Mesothelial cell of epicardium (in vitro differentiated cells): ENCODE measurements at regions not wholly inside any gene's neighbourhood (a gene's known extent, or its start where the extent isn't known, plus 50 kb on each side); places are given as distances from the start of the nearest gene placed in this dataset.

ENCODE experiments used
- DNase-seq, 2 experiments: peaks; one replicate each; pipeline ENCODE4 v3.0.0; 2021; ENCODE audit warnings: low spot score in 2 of 2; ENCODE audit not compliant: unreplicated experiment in 2 of 2
- H3K27ac Mint-ChIP-seq: 2 replicates; pipeline ENCODE4 v1.8.0; 2021; ENCODE audit warnings: mixed read lengths
- H3K27me3 Mint-ChIP-seq: 2 replicates; pipeline ENCODE4 v1.8.0; 2021; ENCODE audit warnings: low read depth, mixed read lengths
- H3K36me3 Mint-ChIP-seq: 2 replicates; pipeline ENCODE4 v1.8.0; 2021; ENCODE audit warnings: mixed read lengths
- H3K4me1 Mint-ChIP-seq: 2 replicates; pipeline ENCODE4 v1.8.0; 2021; ENCODE audit warnings: mixed read lengths
- H3K4me3 Mint-ChIP-seq: 2 replicates; pipeline ENCODE4 v1.8.0; 2021; ENCODE audit warnings: mild to moderate bottlenecking, moderate library complexity, mixed read lengths
- H3K9me3 Mint-ChIP-seq: 2 replicates; pipeline ENCODE4 v1.8.0; 2021; ENCODE audit warnings: mixed read lengths
- CTCF ChIP-seq: fragments of 200-600 bp; sonication (generic); IDR thresholded peaks from one replicate; pipeline ENCODE4 v1.5.0; 2021; ENCODE audit warnings: antibody characterized with exemption; ENCODE audit not compliant: unreplicated experiment

GRCh38 chr4:119865789-119866188 is 200.9 kb downstream of the MAD2L1 start:
- TF ChIP-seq CTCF, result no peak
- H3K27ac Mint-ChIP-seq, result no peak overlapping the region
- no peak overlapping the region for H3K4me3 Mint-ChIP-seq
- H3K4me1 Mint-ChIP-seq, result peaks cover 12% of the 10 kb centered on the region
- H3K36me3 Mint-ChIP-seq, result no peaks in the 10 kb centered on the region
- H3K27me3 Mint-ChIP-seq, result no peaks in the 10 kb centered on the region
- H3K9me3 Mint-ChIP-seq, result peaks cover 7% of the 10 kb centered on the region
- DNase-seq, result no peak

GRCh38 chr4:119865389-119865788 is 201.3 kb downstream of the MAD2L1 start:
- peaks cover 7% of the 10 kb centered on the region for H3K9me3 Mint-ChIP-seq

GRCh38 chr4:119861731-119862130 is 204.9 kb downstream of the MAD2L1 start:
- no peak for TF ChIP-seq CTCF
- Mint-ChIP-seq H3K27me3 (no peaks in the 10 kb centered on the region), H3K9me3 (no peaks in the 10 kb centered on the region), H3K27ac (no peak overlapping the region), H3K36me3 (no peaks in the 10 kb centered on the region), H3K4me1 (peaks cover 15% of the 10 kb centered on the region), H3K4me3 (no peak overlapping the region)
- DNase-seq, result no peak

More at GRCh38 chr4:119865389-119865788, 201.3 kb downstream of the MAD2L1 start:
- Mint-ChIP-seq H3K36me3 (no peaks in the 10 kb centered on the region), H3K27ac (no peak overlapping the region), H3K4me1 (peaks cover 9% of the 10 kb centered on the region), H3K4me3 (no peak overlapping the region), H3K27me3 (no peaks in the 10 kb centered on the region)
- DNase-seq, result no peak
- no peak for TF ChIP-seq CTCF

GRCh38 chr4:119858176-119858575 is 208.5 kb downstream of the MAD2L1 start:
- no peak overlapping the region for H3K27ac Mint-ChIP-seq
- H3K4me3 Mint-ChIP-seq, result no peak overlapping the region
- H3K27me3 Mint-ChIP-seq, result no peaks in the 10 kb centered on the region
- no peak for TF ChIP-seq CTCF
- H3K9me3 Mint-ChIP-seq, result no peaks in the 10 kb centered on the region
- DNase-seq, result no peak
- no peaks in the 10 kb centered on the region for H3K36me3 Mint-ChIP-seq
- peaks cover 20% of the 10 kb centered on the region for H3K4me1 Mint-ChIP-seq

DNA sequence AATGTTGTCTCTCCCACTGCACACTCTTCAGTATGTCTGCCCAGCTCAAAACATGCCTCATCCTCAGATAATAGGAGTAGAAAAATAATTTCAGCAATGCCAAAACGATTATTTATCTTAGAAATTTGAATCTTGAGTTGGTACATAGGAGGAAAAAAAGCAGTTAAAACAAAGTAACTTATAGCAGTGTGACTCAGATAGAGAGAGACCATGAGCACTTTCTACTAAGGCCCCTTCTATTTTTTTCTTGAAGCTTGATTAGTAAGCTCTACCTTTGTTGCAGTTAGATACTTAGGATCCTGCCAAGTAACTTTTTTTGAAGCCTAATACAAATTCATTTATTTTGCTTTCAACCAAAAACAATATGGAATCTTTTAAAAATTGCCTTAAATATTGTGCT is 212.3 kb downstream of the MAD2L1 start:
- DNase-seq, result no peak
- H3K4me3 Mint-ChIP-seq, result no peak overlapping the region
- H3K27ac Mint-ChIP-seq, result no peak overlapping the region
- H3K36me3 Mint-ChIP-seq, result no peaks in the 10 kb centered on the region
- H3K4me1 Mint-ChIP-seq, result peaks cover 12% of the 10 kb centered on the region
- TF ChIP-seq CTCF, result no peak
- H3K27me3 Mint-ChIP-seq, result no peaks in the 10 kb centered on the region
- H3K9me3 Mint-ChIP-seq, result peaks cover 9% of the 10 kb centered on the region

DNA sequence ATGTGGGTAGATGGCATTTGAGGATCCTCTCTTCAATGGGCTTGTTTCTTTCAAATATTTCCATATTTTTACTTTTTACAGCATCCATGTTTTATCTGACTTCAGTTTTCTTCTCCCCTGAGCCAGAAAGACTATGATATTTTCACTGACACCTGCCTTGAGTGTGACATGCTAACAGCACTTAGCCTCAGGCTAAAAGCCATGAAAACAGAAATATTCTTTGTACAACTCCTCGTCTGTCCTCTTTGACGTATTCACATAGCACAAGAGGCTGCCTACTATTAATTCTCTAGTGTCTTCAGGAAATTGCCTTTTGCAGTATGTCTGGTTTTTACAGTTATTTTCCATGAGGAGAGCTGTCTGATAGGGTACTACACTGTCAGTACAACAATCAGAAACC is 215.0 kb downstream of the MAD2L1 start:
- TF ChIP-seq CTCF, result no peak
- peaks cover 3% of the 10 kb centered on the region for H3K36me3 Mint-ChIP-seq
- DNase-seq, result no peak
- no peaks in the 10 kb centered on the region for H3K27me3 Mint-ChIP-seq
- H3K27ac Mint-ChIP-seq, result no peak overlapping the region
- H3K4me1 Mint-ChIP-seq, result peaks cover 5% of the 10 kb centered on the region
- no peak overlapping the region for H3K4me3 Mint-ChIP-seq
- H3K9me3 Mint-ChIP-seq, result peaks cover 19% of the 10 kb centered on the region
